DND-41 (cell line): ENCODE measurements at regions not wholly inside any gene's neighbourhood (a gene's known extent, or its start where the extent isn't known, plus 50 kb on each side); places are given as distances from the start of the nearest gene placed in this dataset.

ENCODE experiments used
- CTCF ChIP-seq: IDR thresholded peaks from 2 replicates; pipeline ENCODE4 v1.5.1; 2012; ENCODE audit warnings: borderline replicate concordance, low read length, moderate library complexity, mild to moderate bottlenecking; ENCODE audit not compliant: poor library complexity, severe bottlenecking; ENCODE audit errors: extremely low read depth
- EZH2 ChIP-seq: IDR thresholded peaks from 3 replicates; pipeline ENCODE4 v1.6.1; 2012; ENCODE audit warnings: borderline replicate concordance, low read depth, mild to moderate bottlenecking, moderate library complexity, low read length, inconsistent platforms; ENCODE audit not compliant: severe bottlenecking

- TF ChIP-seq CTCF (no peak), EZH2 (no peak)
Measured at GRCh38 chr12:24127919-24128721, 178.7 kb upstream of the SOX5 start.
